HepG2 (cell line): ENCODE measurements at regions not wholly inside any gene's neighbourhood (a gene's known extent, or its start where the extent isn't known, plus 50 kb on each side); places are given as distances from the start of the nearest gene placed in this dataset.

Source experiments
- ATAC-seq: fragments of 200-7000 bp; cut with Tn5 transposase; 3 replicates; pipeline ENCODE4 v1.9.1; 2020; ENCODE audit warnings: mild to moderate bottlenecking, moderate library complexity
- BruUV-seq: library from RNA; stranded (reverse); fragments of 400-500 nt; replicated peaks from 2 replicates; lab custom pipeline; 2021; lab: Mats Ljungman, UMichigan
- CTCF ChIA-PET: fragments of 300-600 bp; formaldehyde crosslinking; extraction: SDS; loops from one replicate; lab custom pipeline; 2021; ENCODE audit warnings: low total read pairs, inconsistent platforms, low intra/inter-chr PET ratio; lab: Yijun Ruan, JAX
- POLR2A ChIA-PET: fragments of 350-600 bp; sonication (Branson Sonifier 250); formaldehyde crosslinking; loops from one replicate; lab custom pipeline; 2020; ENCODE audit warnings: antibody characterized with exemption, inconsistent platforms; lab: Yijun Ruan, JAX
- DNase-seq: peaks from one replicate; pipeline ENCODE4 v3.0.0-alpha.2; 2015; ENCODE audit warnings: low spot score
- FAIRE-seq: peaks from 3 replicates; lab custom pipeline; 2011; peaks lifted over from hg19 to GRCh38; lab: Jason Lieb, UNC
- H2AFZ ChIP-seq: one replicate; pipeline ENCODE4 v1.6.1; 2011; ENCODE audit warnings: low read length, inconsistent platforms
- H3K27ac ChIP-seq: fragments of 300-600 bp; 3 replicates; pipeline ENCODE4 v1.8.0; 2011; ENCODE audit warnings: mixed run types, mild to moderate bottlenecking, mixed read lengths, low read length, inconsistent platforms; ENCODE audit not compliant: insufficient read depth; ENCODE audit errors: extremely low read length
- H3K27me3 ChIP-seq, 2 experiments: fragments of 200-600 bp in 1 of 2; 2 replicates in 1 of 2; 3 replicates in 1 of 2; pipeline versions ENCODE4 v1.6.0 to v1.8.0; 2011; ENCODE audit warnings: low read length in 2 of 2, mild to moderate bottlenecking in 2 of 2, moderate library complexity in 2 of 2, inconsistent platforms in 1 of 2; ENCODE audit not compliant: insufficient read depth in 2 of 2, control insufficient read depth in 1 of 2
- H3K36me3 ChIP-seq, 2 experiments: fragments of 200-600 bp in 1 of 2; replicated peaks in 1 of 2; 2 replicates in 1 of 2; 3 replicates in 1 of 2; pipeline versions ENCODE4 v1.5.1 to v1.8.0; 2011; ENCODE audit warnings: low read length in 2 of 2, inconsistent platforms in 1 of 2; ENCODE audit not compliant: insufficient read depth in 2 of 2, control insufficient read depth in 1 of 2
- H3K4me1 ChIP-seq: 2 replicates; pipeline ENCODE4 v1.5.1; 2012; ENCODE audit warnings: low read length, inconsistent platforms; ENCODE audit not compliant: insufficient read depth
- H3K4me2 ChIP-seq: 2 replicates; pipeline ENCODE4 v1.6.0; 2011; ENCODE audit warnings: low read depth, low read length, inconsistent platforms
- H3K4me3 ChIP-seq, 3 experiments: fragments of 200-600 bp in 1 of 3; sonication (generic), shearing (Covaris generic) in 1 of 3; replicated peaks in 1 of 3; 2 replicates each; pipeline ENCODE4 v1.5.1; 2011 to 2016; ENCODE audit warnings: low read length in 3 of 3, inconsistent platforms in 2 of 3, low read depth in 2 of 3, mild to moderate bottlenecking in 2 of 3, control low read depth in 1 of 3, mixed read lengths in 1 of 3; ENCODE audit not compliant: insufficient read depth in 1 of 3
- H3K79me2 ChIP-seq: one replicate; pipeline ENCODE4 v1.6.1; 2011; ENCODE audit warnings: low read length, inconsistent platforms; ENCODE audit not compliant: insufficient read depth
- H3K9ac ChIP-seq: 2 replicates; pipeline ENCODE4 v1.6.0; 2011; ENCODE audit warnings: mild to moderate bottlenecking, low read depth, low read length, inconsistent platforms; ENCODE audit not compliant: insufficient read depth
- H3K9me3 ChIP-seq: 2 replicates; pipeline ENCODE4 v1.5.1; 2012; ENCODE audit warnings: mild to moderate bottlenecking, low read length
- H4K20me1 ChIP-seq: 2 replicates; pipeline ENCODE4 v1.6.0; 2011; ENCODE audit warnings: inconsistent platforms, mild to moderate bottlenecking, low read length, moderate library complexity; ENCODE audit not compliant: insufficient read depth
- HNF4A ChIP-seq: sonication (generic); formaldehyde crosslinking; IDR thresholded peaks from 2 replicates; pipeline ENCODE4 v1.4.0; 2020; ENCODE audit warnings: missing genetic modification reagents
- HOXA3 ChIP-seq: sonication (generic); formaldehyde crosslinking; IDR thresholded peaks from 2 replicates; pipeline ENCODE4 v1.5.0; 2020; ENCODE audit warnings: missing genetic modification reagents
- MAFK ChIP-seq, 2 experiments: IDR thresholded peaks in 1 of 2; conservative IDR thresholded peaks in 1 of 2; 2 replicates each; pipeline ENCODE4 v1.6.1; 2011; ENCODE audit warnings: improper control_type of control experiment in 2 of 2, low read length in 2 of 2
- PAXIP1 ChIP-seq: sonication (generic); formaldehyde crosslinking; conservative IDR thresholded peaks from 2 replicates; pipeline ENCODE4 v1.4.0; 2020; ENCODE audit warnings: mild to moderate bottlenecking, missing genetic modification reagents, moderate library complexity
- RORA ChIP-seq: sonication (generic); formaldehyde crosslinking; IDR thresholded peaks from 2 replicates; pipeline ENCODE4 v1.5.0; 2020; ENCODE audit warnings: mild to moderate bottlenecking, missing genetic modification reagents, moderate library complexity
- RXRA ChIP-seq: sonication (generic); formaldehyde crosslinking; IDR thresholded peaks from 2 replicates; pipeline ENCODE4 v1.5.1; 2020; ENCODE audit warnings: missing genetic modification reagents
- YY1 ChIP-seq: IDR thresholded peaks from 2 replicates; pipeline ENCODE4 v1.6.1; 2011; ENCODE audit warnings: low read length, low read depth, moderate library complexity, mild to moderate bottlenecking; ENCODE audit not compliant: insufficient read depth, insufficient replicate concordance
- ZFP1 ChIP-seq: IDR thresholded peaks from 2 replicates; pipeline ENCODE4 v1.6.1; 2016
- in situ Hi-C: cut with HindIII; loops from 2 replicates; pipeline ENCODE4 v1.10.0; 2017; ENCODE audit warnings: low pct_unique_long_range_greater_than_20kb; ENCODE audit not compliant: extremely low pct_ligation_motif_present
- intact Hi-C: fragments of 100-400 bp; cut with micrococcal nuclease; formaldehyde crosslinking; loops from one replicate; pipeline ENCODE4 v1.10.0; 2022; ENCODE audit not compliant: unreplicated experiment
- TF ChIP-seq, protein P1 (sequence below): sonication (generic); formaldehyde crosslinking; IDR thresholded peaks from 2 replicates; pipeline ENCODE4 v1.4.0; 2020; ENCODE audit warnings: missing genetic modification reagents

DNA sequence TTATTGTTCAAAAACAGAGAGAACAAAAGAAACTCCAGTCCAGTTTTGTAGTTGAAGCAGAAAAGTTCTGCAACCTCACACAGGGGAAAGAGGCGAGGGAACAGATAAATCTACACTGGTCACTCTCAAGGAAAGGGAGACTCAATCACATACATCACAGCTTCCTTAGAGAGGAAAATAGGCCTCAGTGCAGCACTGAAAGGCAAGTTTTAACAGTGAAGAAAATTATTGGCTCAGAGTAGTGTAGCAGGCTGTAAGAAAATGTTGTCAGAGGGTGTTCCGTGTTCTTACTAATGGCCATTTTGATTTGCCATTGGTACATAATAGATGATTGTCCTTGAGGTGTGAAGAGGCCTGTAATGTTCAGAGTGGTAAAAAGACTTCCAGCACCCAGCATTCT lies 530.0 kb upstream of the CDH6 start (continued):
- TF ChIP-seq RXRA (CRISPR knock-in tag) (no peak), PAXIP1 (CRISPR knock-in tag) (no peak), MAFK (conservative IDR thresholded peaks at IDR 0.05 in 1 of 2, IDR thresholded peaks at IDR 0.05 in 1 of 2; ENCODE audit: low read length in 2 of 2) (no peak)
- TF ChIP-seq, protein P1, sequence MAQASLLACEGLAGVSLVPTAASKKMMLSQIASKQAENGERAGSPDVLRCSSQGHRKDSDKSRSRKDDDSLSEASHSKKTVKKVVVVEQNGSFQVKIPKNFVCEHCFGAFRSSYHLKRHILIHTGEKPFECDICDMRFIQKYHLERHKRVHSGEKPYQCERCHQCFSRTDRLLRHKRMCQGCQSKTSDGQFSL (CRISPR knock-in tag), result no peak

GRCh38 chr5:30662373-30662772 lies 531.1 kb upstream of the CDH6 start:
- ATAC-seq (no peak), FAIRE-seq (no peak), DNase-seq (no peak)
- no peak overlapping the region for H3K27ac ChIP-seq
- H3K36me3 ChIP-seq, result no peaks in the 10 kb centered on the region
- no TSS peak for BruUV-seq
- H2AFZ ChIP-seq, result no peak overlapping the region
- H3K9me3 ChIP-seq, result no peaks in the 10 kb centered on the region
- no peak overlapping the region for H3K4me3 ChIP-seq
- no peaks in the 10 kb centered on the region for H4K20me1 ChIP-seq
- H3K9ac ChIP-seq, result no peak overlapping the region
- no peaks in the 10 kb centered on the region for H3K27me3 ChIP-seq
- H3K4me2 ChIP-seq, result no peak overlapping the region
- CTCF ChIA-PET, result no interaction called here
- no peaks in the 10 kb centered on the region; the same call in 1 of the 2 replicates for H3K4me1 ChIP-seq
- intact Hi-C loops, result no loop called here
- in situ Hi-C loops, result no loop called here
- POLR2A ChIA-PET, result no interaction called here
- H3K79me2 ChIP-seq, result no peaks in the 10 kb centered on the region
- no peak for TF ChIP-seq HNF4A (CRISPR knock-in tag)
- TF ChIP-seq HOXA3, result no peak
- no peak for TF ChIP-seq ZFP1 (CRISPR knock-in tag)
- TF ChIP-seq YY1, result no peak
- TF ChIP-seq RORA (CRISPR knock-in tag), result no peak
